WTC11 (cell line): ENCODE measurements at regions not wholly inside any gene's neighbourhood (a gene's known extent, or its start where the extent isn't known, plus 50 kb on each side); places are given as distances from the start of the nearest gene placed in this dataset.
"Not testable (repeated sequence)": the region's sequence is repeated elsewhere in the genome, so short reads cannot be mapped to it uniquely, and the experiment has no call there.

ENCODE experiments used
- ATAC-seq: fragments of 200-7000 bp; cut with Tn5 transposase; 2 replicates; pipeline ENCODE4 v1.10.0; 2021; ENCODE audit warnings: mild to moderate bottlenecking, moderate library complexity
- CTCF ChIA-PET: fragments of 300-600 bp; sonication (Branson Sonifier 250); formaldehyde crosslinking; loops from one replicate; lab custom pipeline; 2021; ENCODE audit warnings: antibody characterized with exemption; lab: Charles Lee
- POLR2A ChIA-PET: fragments of 350-600 bp; sonication (Branson Sonifier 250); formaldehyde crosslinking; loops from one replicate; lab custom pipeline; 2021; ENCODE audit warnings: antibody characterized with exemption; lab: Charles Lee
- DNase-seq: peaks from one replicate; pipeline ENCODE4 v3.0.0; 2021; ENCODE audit warnings: low spot score
- H3K27ac Mint-ChIP-seq: 2 replicates; pipeline ENCODE4 v1.8.0; 2021; ENCODE audit warnings: mixed read lengths
- H3K27me3 Mint-ChIP-seq: 2 replicates; pipeline ENCODE4 v1.8.0; 2021; ENCODE audit warnings: low read depth, mild to moderate bottlenecking, moderate library complexity, mixed read lengths
- H3K36me3 Mint-ChIP-seq: 2 replicates; pipeline ENCODE4 v1.8.0; 2021; ENCODE audit warnings: mixed read lengths
- H3K4me1 Mint-ChIP-seq: 2 replicates; pipeline ENCODE4 v1.8.0; 2022; ENCODE audit warnings: mixed read lengths
- H3K4me3 Mint-ChIP-seq: 2 replicates; pipeline ENCODE4 v1.8.0; 2021; ENCODE audit warnings: mild to moderate bottlenecking, moderate library complexity, mixed read lengths
- H3K9me3 Mint-ChIP-seq: 2 replicates; pipeline ENCODE4 v1.8.0; 2021; ENCODE audit warnings: mixed read lengths
- CREB1 ChIP-seq: sonication (generic); formaldehyde crosslinking; IDR thresholded peaks from 2 replicates; pipeline ENCODE4 v1.8.0; 2023; ENCODE audit warnings: mild to moderate bottlenecking, missing genetic modification reagents
- GRHL2 ChIP-seq: fragments of 250-450 bp; sonication (Bioruptor Pico); IDR thresholded peaks from 2 replicates; pipeline ENCODE4 v1.8.0; 2022; ENCODE audit warnings: mild to moderate bottlenecking, moderate library complexity; ENCODE audit not compliant: insufficient replicate concordance, severe bottlenecking
- IRF2 ChIP-seq: sonication (generic); formaldehyde crosslinking; IDR thresholded peaks from 2 replicates; pipeline ENCODE4 v1.8.0; 2022; ENCODE audit warnings: low read depth, missing genetic modification reagents, borderline replicate concordance
- JUN ChIP-seq: sonication (generic); formaldehyde crosslinking; IDR thresholded peaks from 2 replicates; pipeline ENCODE4 v1.8.0; 2023; ENCODE audit warnings: mild to moderate bottlenecking, missing genetic modification reagents
- MXD4 ChIP-seq: fragments of 250-450 bp; sonication (Bioruptor Pico); IDR thresholded peaks from 2 replicates; pipeline ENCODE4 v1.8.0; 2021; ENCODE audit warnings: mild to moderate bottlenecking, moderate library complexity, borderline replicate concordance
- NR1H2 ChIP-seq: sonication (generic); formaldehyde crosslinking; IDR thresholded peaks from 2 replicates; pipeline ENCODE4 v1.9.0; 2021; ENCODE audit warnings: mild to moderate bottlenecking, moderate library complexity, missing genetic modification reagents
- PRDM15 ChIP-seq: sonication (generic); formaldehyde crosslinking; IDR thresholded peaks from 2 replicates; pipeline ENCODE4 v1.8.0; 2022; ENCODE audit warnings: missing genetic modification reagents
- STAT6 ChIP-seq: sonication (generic); formaldehyde crosslinking; conservative IDR thresholded peaks from 2 replicates; pipeline ENCODE4 v1.8.1; 2023; ENCODE audit warnings: mild to moderate bottlenecking, low read depth, missing genetic modification reagents, moderate library complexity
- TEAD1 ChIP-seq: sonication (generic); formaldehyde crosslinking; IDR thresholded peaks from 2 replicates; pipeline ENCODE4 v1.8.0; 2022; ENCODE audit warnings: mild to moderate bottlenecking, missing genetic modification reagents
- USF2 ChIP-seq: sonication (generic); formaldehyde crosslinking; IDR thresholded peaks from 2 replicates; pipeline ENCODE4 v1.8.1; 2023; ENCODE audit warnings: mild to moderate bottlenecking, missing genetic modification reagents, moderate library complexity
- ZMAT4 ChIP-seq: fragments of 250-450 bp; sonication (Bioruptor Pico); IDR thresholded peaks from 2 replicates; pipeline ENCODE4 v1.9.0; 2021; ENCODE audit warnings: mild to moderate bottlenecking
- TF ChIP-seq, protein P1 (sequence below): sonication (generic); formaldehyde crosslinking; IDR thresholded peaks from 2 replicates; pipeline ENCODE4 v1.8.0; 2023; ENCODE audit warnings: missing genetic modification reagents
- TF ChIP-seq, protein P2 (sequence below): fragments of 250-450 bp; sonication (Bioruptor Pico); IDR thresholded peaks from 2 replicates; pipeline ENCODE4 v1.9.0; 2021; ENCODE audit warnings: moderate library complexity, mild to moderate bottlenecking, inconsistent platforms, borderline replicate concordance
- TF ChIP-seq, protein P3 (sequence below): sonication (generic); formaldehyde crosslinking; IDR thresholded peaks from 2 replicates; pipeline ENCODE4 v1.8.0; 2022; ENCODE audit warnings: mild to moderate bottlenecking, missing genetic modification reagents
- TF ChIP-seq, protein P4 (sequence below): sonication (generic); formaldehyde crosslinking; IDR thresholded peaks from 2 replicates; pipeline ENCODE4 v1.8.1; 2023; ENCODE audit warnings: mild to moderate bottlenecking, moderate library complexity, missing genetic modification reagents

GRCh38 chr10:80966326-80966986 lies 428.8 kb downstream of the SH2D4B start (continued):
- TF ChIP-seq, protein P1, sequence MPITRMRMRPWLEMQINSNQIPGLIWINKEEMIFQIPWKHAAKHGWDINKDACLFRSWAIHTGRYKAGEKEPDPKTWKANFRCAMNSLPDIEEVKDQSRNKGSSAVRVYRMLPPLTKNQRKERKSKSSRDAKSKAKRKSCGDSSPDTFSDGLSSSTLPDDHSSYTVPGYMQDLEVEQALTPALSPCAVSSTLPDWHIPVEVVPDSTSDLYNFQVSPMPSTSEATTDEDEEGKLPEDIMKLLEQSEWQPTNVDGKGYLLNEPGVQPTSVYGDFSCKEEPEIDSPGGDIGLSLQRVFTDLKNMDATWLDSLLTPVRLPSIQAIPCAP, result no peak
- TF ChIP-seq USF2 (CRISPR knock-in tag), result no peak
- TF ChIP-seq NR1H2 (CRISPR knock-in tag), result no peak
- TF ChIP-seq, protein P2, sequence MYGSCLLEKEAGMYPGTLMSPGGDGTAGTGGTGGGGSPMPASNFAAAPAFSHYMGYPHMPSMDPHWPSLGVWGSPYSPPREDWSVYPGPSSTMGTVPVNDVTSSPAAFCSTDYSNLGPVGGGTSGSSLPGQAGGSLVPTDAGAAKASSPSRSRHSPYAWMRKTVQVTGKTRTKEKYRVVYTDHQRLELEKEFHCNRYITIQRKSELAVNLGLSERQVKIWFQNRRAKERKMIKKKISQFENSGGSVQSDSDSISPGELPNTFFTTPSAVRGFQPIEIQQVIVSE (CRISPR knock-in tag), result no peak
- no peak for TF ChIP-seq PRDM15 (CRISPR knock-in tag)

DNA sequence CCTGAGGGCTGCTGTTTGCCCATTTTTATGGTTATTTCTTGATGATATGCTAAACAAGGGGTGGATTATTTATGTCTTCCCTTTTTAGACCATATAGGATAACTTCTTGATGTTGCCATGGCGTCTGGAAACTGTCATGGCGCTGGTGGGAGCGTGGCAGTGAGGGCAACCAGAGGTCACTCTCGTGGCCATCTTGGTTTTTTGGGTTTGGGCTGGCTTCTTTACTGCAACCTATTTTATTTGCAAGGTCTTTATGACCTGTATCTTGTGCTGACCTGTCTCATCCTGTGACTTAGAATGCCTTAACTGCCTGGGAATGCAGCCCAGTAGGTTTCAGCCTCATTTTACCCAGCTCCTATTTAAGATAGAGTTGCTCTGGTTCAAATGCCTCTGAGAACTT lies 429.7 kb downstream of the SH2D4B start:
- H3K27ac Mint-ChIP-seq, H3K36me3 Mint-ChIP-seq, DNase-seq, H3K27me3 Mint-ChIP-seq, CTCF ChIA-PET, H3K9me3 Mint-ChIP-seq, ATAC-seq, H3K4me3 Mint-ChIP-seq, POLR2A ChIA-PET: not testable (repeated sequence)
- H3K4me1 Mint-ChIP-seq, result peaks cover 10% of the 10 kb centered on the region

- POLR2A ChIA-PET, result no interaction called here
- no peak for ATAC-seq
- Mint-ChIP-seq H3K27me3 (no peaks in the 10 kb centered on the region), H3K4me3 (no peak overlapping the region), H3K27ac (no peak overlapping the region), H3K9me3 (0 out of 2 replicates have a peak, but pooled peaks cover under 1% of the 10 kb centered on the region), H3K36me3 (no peaks in the 10 kb centered on the region), H3K4me1 (peaks cover 8% of the 10 kb centered on the region)
- CTCF ChIA-PET, result no interaction called here
- no peak for DNase-seq
- no peak for TF ChIP-seq CREB1 (CRISPR knock-in tag)
- no peak for TF ChIP-seq IRF2
- TF ChIP-seq, protein P3, sequence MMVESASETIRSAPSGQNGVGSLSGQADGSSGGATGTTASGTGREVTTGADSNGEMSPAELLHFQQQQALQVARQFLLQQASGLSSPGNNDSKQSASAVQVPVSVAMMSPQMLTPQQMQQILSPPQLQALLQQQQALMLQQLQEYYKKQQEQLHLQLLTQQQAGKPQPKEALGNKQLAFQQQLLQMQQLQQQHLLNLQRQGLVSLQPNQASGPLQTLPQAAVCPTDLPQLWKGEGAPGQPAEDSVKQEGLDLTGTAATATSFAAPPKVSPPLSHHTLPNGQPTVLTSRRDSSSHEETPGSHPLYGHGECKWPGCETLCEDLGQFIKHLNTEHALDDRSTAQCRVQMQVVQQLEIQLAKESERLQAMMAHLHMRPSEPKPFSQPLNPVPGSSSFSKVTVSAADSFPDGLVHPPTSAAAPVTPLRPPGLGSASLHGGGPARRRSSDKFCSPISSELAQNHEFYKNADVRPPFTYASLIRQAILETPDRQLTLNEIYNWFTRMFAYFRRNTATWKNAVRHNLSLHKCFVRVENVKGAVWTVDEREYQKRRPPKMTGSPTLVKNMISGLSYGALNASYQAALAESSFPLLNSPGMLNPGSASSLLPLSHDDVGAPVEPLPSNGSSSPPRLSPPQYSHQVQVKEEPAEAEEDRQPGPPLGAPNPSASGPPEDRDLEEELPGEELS (CRISPR knock-in tag), result no peak
- TF ChIP-seq, protein P4, sequence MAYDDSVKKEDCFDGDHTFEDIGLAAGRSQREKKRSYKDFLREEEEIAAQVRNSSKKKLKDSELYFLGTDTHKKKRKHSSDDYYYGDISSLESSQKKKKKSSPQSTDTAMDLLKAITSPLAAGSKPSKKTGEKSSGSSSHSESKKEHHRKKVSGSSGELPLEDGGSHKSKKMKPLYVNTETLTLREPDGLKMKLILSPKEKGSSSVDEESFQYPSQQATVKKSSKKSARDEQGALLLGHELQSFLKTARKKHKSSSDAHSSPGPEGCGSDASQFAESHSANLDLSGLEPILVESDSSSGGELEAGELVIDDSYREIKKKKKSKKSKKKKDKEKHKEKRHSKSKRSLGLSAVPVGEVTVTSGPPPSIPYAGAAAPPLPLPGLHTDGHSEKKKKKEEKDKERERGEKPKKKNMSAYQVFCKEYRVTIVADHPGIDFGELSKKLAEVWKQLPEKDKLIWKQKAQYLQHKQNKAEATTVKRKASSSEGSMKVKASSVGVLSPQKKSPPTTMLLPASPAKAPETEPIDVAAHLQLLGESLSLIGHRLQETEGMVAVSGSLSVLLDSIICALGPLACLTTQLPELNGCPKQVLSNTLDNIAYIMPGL, result no peak
- TF ChIP-seq JUN, result no peak
- TF ChIP-seq MXD4 (CRISPR knock-in tag), result no peak
- TF ChIP-seq TEAD1 (CRISPR knock-in tag), result no peak
- TF ChIP-seq GRHL2 (CRISPR knock-in tag), result no peak
- no peak for TF ChIP-seq ZMAT4 (CRISPR knock-in tag)
- no peak for TF ChIP-seq STAT6 (CRISPR knock-in tag)
These were observed 431.2 kb downstream of the SH2D4B start for GRCh38 chr10:80968903-80969302.
